NCI-H128 (cell line): ENCODE measurements at regions not wholly inside any gene's neighbourhood (a gene's known extent, or its start where the extent isn't known, plus 50 kb on each side); places are given as distances from the start of the nearest gene placed in this dataset.
"Not testable (repeated sequence)": the region's sequence is repeated elsewhere in the genome, so short reads cannot be mapped to it uniquely, and the experiment has no call there.

Experiments used
- DNase-seq: peaks from one replicate; lab custom pipeline; 2025; ENCODE audit not compliant: unreplicated experiment; lab: John Stamatoyannopoulos, UW

DNA sequence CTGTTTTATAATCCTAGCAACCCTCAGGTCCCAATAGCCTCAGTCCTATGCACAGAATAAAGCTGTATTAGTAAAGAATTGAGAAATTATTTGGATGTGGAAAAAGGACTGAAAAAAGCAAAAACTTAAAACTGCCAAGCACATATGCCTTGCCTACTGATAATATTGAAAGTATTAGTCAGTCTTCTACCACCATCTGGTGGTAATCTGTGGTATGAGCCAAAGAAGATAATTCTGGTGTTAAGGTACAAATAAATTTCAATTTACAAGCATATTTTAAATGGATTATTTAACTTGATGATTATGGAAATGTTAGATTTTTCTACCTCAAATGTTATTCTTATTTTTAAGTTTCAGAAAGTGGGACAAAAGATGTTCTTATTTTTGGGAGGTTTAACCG, 460.3 kb upstream of the KLHL1 start:
- DNase-seq: peak; percentile 16

DNA sequence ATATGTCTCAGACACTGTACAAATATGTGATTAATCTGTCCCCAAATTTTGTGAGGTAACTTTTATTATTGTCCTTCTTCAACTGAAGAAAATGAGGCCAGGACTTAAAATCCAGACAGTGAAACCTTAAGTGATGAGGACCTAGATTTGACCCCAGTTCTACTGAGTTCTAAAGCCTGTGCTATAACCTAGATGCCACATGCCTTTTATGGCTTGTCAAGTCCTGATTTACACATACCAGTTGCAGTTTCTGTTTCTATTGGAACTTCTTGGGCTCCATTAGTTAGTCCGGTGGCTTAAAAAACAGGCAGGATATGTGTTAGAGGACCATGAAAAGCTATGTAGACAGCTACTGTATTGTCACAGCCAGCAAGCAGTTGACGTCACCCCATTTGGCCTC, 436.5 kb upstream of the KLHL1 start:
- DNase-seq: no peak

DNA sequence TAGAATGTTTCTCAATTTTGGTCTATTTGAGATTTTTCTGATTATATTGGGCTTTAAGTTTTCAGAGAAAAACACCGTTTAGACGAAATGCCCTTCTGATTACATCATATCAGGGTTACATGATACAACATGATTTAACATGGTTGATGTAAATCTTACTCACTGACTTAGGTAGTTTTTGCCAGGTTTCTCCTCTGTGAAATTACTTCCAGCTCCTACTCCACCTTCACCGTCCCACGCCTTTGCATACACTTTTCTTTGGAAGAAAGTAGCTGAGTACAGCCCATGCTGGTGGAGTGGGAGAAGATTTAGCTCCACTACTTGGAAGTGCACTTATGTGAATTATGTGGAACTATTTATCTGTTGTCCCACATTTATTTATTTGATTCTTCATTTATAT, 433.2 kb upstream of the KLHL1 start:
- DNase-seq: no peak

DNA sequence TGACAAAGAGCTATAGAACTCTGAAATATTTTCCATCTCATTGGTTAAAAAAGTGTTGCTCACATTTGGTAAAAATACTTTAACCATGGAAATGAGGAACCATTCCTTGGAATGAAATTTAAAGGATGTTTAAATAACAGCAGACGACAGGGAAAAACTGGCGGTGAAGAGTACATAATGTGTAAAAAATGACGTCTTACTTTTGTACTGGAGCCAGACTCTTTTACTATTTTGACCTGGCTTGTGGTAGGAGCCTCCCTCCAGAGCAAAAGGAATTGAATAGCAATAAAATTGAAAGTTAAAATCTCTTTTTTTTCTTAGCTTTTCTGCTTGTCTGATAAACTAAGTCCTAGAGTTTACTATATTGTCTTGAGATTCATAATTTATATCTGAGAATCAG, 426.2 kb upstream of the KLHL1 start:
- DNase-seq: no peak

DNA sequence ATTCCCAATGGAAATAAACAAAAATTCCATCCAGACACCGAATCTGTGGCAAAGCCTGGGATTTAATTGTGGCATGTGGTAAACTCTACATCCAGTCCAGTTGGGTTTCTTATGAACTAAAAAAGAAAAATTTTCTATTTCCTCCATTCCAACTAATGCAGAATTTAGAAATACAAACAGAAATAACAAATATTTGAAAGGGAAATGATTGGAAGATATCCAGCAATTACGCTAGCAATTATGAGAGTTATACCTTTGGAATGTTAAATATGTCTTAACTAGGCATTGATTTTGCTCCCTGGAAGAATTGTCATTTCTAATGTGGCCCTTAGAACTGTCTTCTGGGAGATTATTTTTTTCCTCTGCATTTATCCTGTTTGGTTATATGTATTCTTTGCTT, 421.4 kb upstream of the KLHL1 start:
- no peak for DNase-seq

DNA sequence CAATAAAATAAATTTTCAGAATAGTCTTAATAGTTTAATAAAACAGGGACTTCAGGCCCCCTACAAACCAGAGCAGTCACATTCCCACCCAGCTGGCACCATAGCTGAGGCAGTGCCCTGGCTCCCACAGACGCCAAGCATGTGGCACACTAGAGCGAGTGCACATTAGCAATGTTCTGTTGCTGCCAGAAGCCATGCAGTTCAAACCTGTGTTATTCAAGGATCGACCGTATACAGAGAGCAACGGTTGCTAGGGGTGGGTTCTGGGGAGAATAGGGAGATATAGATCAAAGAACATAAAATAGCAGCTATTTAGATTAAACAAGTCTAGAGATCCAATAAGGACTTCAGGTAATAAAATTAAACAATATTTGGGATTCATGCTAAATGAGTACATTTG, 419.3 kb upstream of the KLHL1 start:
- DNase-seq: no peak

DNA sequence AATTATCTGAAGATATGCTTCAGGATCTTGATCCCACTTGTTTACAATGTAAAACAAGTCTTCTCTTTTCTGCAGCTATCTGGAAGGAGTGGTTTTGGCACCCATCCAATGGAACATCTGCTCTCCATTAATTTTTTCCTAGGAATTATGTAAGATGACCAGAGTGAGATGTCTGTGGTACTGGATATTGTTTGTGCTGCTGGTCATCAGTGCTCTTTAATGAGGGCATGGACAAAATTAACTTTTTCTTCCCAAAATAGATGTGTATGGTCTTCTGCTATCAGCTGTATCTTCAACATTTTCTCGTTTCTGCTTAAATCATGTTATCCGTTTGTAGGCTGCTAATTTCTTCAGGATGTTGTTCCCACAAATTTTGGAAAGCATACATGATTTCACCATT, 415.4 kb upstream of the KLHL1 start:
- no peak for DNase-seq

DNA sequence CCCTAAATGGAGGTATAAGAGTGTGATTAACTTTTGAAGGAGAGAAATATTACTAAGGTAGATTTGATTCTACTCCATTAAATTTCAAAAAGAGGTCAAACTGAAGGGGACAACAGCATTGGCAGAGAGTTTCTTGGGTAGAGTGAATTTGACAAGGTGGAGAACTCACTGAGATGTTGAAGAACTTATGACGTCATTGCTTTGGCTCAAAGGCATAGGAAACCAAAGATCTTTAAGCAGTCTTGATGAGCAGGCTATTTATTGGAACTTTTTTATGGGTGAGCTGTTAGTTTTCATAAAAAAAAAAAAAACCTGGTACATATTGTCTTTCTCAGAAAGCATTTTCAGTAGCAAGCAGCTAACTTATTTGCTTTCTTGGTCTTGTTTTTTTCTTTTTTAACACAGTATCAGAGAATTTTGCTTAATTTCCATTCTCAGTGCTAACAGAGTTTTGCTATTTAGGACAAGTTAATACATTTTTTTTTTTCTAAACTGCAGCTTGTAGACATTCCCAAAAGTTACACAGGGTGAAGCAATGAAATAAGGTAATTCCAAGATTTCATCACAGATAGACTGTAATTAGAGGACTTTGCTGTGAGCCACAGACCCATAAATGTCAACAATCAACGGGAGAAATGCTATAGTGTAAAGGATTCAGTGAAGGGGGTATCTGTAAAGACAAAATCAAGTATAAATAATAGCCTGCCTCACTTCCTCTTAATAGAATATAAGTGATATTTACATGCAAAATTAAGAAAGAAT, 412.2 kb upstream of the KLHL1 start:
- DNase-seq: no peak

DNA sequence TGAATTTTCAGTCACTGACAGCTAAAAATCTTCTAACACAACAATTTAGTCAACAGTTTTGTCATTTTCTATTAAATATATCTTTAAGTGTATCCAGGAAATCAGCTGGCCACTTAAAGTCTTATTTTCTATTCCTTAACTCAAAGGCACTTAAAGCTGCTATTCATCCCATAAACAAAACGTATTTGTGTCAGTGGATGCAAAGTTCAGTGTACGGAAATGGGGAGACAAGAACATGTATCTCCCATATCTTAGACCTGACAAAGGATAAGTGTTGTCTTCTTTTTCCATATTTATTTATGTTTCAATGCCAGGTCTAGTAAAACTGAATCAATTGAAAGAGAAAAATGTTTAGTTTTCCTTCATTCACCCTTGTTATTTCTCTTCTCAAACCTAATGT, 409.8 kb upstream of the KLHL1 start:
- DNase-seq: no peak

DNA sequence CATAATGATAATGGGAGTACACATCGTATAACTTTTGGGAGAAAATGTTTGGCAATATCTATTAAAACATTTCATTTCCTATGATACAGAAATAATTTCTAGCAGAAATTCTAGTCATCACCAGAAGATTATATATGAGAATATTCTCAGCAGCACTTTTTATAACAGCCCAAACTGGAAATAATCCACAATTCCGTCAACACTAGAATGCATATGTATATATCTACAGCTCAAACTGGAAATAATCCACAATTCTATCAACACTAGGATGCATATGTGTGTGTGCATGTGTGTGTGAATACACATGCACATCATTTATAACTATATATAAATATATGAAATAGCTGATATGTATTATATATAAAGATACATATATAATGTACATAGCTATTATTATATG, 408.0 kb upstream of the KLHL1 start:
- DNase-seq: no peak

DNA sequence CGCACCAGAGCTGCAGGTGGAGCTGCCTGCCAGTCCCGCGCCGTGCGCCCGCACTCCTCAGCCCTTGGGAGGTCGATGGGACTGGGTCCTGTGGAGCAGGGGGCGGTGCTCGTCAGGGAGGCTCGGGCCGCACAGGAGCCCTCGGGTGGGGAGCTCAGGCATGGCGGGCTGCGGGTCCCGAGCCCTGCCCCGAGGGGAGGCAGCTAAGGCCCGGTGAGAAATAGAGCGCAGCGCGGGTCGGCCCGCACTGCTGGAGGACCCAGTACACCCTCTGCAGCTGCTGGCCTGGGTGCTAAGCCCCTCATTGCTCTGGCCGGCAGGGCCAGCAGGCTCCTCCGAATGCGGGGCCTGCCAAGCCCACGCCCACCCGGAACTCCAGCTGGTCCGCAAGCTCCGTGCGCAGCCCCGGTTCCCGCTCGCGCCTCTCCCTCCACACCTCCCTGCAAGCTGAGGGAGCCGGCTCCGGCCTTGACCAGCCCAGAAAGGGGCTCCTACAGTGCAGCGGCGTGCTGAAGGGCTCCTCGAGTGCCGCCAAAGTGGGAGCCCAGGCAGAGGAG, 403.7 kb upstream of the KLHL1 start:
- DNase-seq: not testable (repeated sequence)

DNA sequence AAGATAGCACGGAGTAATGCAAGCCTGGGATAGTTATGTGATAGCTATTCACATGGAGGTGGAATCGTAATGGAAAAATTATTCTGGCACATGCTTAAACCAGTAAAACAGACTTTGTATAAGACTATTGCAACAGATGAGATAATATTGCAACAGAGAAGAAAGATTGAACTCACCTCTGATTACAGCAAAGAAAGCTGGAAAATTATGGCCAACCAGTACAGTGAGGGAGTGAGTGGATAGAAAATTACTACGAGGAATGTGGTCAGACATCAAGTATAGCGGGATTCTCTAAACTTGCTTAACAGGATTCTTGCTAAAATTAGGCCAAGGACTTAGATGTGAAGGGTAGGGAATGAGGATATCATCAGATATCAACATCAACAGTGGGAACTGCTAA, 397.6 kb upstream of the KLHL1 start:
- DNase-seq: no peak

DNA sequence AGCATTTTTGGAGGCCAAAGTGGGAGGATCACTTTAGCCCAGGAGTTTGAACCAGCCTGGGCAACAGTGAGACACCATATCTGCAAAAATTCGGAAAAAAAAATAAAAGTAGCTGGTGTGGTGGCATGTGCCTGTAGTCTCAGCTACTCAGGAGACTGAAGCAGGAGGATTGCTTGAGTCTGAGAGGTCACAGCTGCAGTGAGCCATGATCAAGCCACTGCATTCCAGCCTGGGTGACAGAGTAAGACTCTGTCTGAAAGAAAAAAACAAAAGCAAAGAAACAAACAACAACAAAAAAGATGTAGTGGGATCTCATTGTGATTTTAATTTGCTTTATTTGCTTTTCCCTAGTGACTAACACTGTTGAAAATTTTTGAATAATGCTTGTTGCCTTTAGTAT, 394.7 kb upstream of the KLHL1 start:
- no peak for DNase-seq

DNA sequence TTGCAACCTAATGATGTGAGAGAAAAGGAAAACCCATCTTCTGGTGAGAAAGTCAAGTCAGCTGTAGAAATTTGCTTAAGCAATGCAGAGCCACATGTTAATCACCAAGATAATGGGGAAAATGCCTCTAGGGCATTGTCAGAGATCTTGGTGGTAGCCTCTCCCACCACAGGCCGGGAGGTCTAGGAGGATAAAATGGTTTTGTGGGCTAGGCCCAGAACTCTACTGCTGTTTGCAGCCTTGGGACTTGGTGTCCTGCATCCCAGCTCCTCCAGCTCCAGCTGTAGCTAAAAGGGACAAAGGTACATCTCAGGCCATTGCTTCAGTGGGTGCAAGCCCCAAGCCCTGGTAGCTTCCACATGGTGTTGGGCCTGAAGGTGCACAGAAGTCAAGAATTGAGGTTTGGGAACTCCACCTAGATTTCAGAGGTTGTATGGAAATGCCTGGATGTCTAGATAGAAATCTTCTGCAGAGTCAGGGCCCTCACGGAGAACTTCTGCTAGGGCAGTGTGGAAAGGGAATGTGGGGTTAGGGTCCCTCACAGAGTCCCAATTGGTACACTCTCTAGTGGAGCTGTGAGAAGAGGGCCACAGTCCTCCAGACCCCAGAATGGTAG, 382.2 kb upstream of the KLHL1 start:
- DNase-seq: no peak

DNA sequence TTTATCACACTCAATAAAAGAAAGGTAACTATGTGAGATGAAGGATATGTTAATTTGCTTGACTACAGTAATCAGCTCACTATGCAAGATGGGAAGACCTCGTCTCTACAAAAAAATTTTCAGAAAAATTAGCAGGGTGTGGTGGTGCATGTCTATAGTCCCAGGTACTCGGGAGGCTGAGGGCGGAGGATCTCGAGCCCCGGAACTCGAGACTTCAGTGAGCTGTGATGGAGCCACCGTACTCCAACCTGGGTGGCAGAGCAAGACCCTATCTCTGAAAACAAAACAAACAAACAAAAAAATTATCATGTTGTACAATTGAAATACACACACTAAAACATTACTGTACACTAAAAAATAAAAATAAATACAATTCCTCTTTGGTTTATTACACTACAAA, 376.7 kb upstream of the KLHL1 start:
- DNase-seq: no peak

DNA sequence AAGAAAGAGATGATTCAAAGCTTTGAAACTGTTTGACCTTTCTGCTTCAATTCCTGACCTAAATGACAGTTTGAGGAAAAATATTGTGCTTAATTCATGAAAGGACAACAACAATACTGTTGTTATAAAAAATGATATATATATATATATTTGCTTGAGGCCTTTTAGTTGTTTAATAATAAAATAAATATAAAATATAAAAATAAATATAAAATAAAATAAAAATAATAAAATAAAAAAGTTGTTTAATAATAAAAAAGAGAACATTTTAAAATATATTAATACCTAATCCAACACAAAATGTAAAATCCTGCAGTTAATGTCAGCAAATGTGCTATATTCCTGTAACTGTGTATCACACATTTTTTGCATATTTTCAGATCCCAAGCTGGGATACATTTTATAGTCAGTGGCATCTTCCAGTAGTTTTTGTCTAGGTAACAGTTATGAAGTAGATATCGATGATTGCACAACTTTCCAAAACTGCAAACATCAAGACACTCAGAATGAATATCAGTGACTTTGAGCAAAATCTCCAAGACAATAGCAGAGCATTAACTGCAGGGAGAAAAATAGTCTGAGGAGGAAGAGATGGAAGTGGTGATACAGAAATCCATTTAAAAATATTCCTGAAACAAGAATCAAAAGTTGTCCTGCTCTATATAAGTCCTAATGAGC, 375.5 kb upstream of the KLHL1 start:
- no peak for DNase-seq

DNA sequence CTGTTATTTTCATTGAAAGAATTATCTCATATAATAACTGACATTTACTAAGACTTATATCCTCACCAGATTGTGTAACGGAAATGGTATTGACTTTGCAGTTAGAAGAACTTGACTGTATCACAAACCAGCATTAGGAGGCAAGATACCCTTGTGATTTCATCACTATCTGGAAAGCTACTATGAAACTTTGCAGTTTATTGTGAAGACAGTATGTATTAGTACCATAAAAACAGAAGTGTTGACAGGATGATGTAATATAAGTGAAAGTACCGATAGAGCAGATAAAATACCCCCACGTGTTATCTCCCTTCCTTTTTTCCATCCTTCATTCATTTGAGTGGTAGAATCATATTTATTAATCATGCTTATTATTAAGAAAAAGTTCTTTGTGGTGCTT, 365.7 kb upstream of the KLHL1 start:
- DNase-seq: no peak

DNA sequence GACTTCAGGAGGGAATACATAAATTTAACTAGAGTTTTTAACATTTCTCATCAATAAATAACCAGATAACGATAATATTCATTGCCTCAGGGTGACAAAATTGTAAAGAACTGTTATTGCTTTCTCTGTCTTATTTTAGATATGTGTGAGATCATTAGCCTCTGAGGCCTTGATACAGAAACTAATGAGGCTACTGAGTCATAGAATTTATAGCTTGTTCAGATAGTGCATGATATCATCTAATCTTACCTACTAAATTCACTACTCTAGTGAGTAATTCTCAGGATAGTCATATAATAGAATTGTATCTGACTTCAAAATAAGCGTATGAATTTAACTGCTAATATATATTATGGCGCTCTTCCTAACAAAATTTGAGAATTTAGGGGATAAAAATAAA, 360.8 kb upstream of the KLHL1 start:
- DNase-seq: no peak

DNA sequence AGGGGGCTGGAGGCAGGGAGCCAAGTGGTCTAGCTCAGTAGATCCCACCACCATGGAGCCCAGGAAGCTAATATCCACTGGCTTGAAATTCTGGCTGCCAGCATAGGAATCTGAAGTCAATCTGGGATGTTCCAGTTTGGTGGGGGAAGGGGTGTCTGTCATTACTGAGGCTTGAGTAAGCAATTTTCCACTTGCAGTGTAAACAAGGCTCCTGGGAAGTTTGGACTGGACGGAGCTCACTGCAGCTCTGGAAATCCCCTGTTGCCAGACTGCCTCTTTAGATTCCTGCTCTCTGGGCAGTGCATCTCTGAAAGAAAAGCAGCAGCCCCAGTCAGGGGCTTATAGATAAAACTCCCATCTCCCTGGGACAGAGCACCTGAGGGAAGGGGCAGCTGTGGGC, 349.2 kb upstream of the KLHL1 start:
- DNase-seq: no peak

DNA sequence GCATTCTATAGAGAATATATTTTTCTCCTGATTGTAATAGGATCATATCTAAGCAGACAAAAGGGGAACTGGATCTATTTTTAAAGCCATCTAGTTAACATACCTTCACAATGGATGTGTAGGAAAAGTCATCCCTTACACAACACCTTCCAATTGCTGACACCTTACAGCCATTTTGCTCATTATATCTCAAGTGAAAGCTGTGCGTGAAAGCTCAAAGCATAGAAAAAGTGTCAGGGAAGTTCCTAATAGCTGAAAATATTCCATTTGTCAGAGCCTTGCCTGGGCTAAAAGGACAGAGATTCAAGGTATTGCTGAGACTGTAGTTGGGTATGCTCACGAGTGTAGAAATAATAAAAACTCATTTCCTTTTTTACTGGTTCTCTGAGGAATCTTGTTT, 340.6 kb upstream of the KLHL1 start:
- no peak for DNase-seq

DNA sequence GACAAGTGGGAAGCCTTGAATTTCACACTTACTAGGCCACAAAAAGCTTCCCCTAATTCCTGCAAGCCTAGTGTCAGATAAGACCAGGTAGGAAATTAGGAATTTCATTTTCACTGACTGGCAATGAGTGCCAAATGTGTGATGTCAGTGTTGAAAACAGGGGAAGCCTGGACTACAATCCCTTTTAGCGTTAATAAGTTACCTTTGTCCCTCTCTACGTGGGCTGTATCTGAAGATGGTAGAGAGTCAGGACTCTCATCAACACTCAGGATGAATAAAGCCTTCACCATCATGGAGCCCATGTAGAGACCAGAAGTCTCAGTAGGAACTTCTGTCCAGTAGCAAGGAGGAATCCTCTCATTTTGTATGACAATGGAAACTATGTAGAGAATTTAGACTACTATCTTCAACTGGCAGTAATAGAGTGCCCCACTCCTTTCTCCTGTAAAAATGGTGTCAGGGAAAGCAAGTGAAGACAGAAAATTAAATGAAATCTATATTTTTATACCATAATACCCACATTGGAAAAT, 324.1 kb upstream of the KLHL1 start:
- no peak for DNase-seq

DNA sequence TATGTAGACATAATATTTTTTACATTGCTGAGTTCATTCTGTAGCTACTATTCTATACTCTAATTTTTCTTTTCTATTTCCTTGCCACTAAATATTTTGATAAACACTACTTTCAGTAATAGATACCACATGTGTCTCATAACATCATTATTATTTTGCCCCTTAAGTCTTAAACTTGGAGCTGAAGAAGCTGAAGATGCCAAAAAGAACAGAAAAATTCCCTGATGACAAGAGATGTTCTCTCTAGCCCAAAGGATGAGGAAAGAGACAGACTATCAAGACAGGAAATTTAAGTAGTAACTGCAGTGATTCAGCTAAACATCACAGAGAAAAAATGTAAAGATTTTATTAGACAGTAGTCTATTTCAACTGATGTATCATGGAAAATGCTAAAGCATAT, 322.0 kb upstream of the KLHL1 start:
- no peak for DNase-seq
